ENCODE measurements at regions not wholly inside any gene's neighbourhood (a gene's known extent, or its start where the extent isn't known, plus 50 kb on each side); places are given as distances from the start of the nearest gene placed in this dataset.
"Not testable (repeated sequence)": the region's sequence is repeated elsewhere in the genome, so short reads cannot be mapped to it uniquely, and the experiment has no call there.

DNA sequence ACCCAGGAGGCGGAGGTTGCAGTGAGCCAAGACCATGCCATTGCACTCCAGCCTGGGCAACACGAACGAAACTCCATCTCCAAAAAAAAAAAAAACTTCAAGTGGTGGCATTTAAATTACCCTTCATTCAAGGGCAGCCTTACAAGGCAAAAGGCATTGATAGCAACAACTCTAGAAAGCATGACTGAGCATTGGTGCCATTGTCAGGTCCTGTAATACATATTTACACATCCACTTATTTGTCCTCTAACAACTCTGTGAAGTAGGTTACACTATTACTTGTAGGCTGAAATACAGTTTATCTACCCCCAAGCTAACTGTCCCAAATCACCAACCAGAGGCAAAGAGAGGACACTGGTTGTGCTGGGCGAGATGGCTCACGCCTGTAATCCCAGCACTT, 52.7 kb upstream of the LARP1 start:
- DNase-seq = no peak

DNA sequence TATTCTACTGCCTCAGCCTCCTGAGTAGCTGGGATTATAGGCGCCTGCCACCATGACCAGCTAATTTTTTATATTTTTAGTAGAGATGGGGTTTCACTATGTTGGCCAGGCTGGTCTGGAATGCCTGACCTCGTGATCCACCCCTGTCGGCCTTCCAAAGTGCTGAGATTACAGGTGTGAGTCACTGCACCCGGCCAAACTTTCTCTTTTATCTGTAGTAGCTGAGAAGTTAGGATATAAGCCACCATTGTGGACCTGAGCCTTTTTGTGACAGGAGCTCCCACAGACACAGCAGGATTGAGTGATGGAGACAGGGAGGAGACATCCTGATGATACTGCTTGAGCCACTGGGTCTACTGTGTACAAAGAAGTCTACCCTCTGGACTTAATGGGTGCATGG, 53.5 kb upstream of the LARP1 start:
- not testable (repeated sequence) for DNase-seq

DNA sequence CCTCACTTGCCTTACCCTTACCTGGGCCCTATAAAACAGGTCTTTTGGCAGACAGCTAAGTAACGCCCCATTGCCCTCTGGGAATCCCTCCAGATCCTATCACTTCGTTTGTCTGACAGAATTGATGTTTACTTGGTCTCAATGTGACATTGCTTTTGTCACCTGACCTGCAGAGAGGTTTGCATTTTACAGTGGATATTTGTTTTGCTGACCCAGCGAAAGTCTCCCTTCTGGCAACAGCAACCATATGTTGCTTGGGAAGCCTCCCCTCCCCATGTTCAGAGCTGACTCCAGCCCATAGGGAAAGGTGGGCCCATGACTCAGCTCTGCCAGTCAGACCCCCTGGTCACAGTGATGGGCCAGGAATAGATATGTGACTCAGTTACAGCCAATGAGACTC, 54.0 kb upstream of the LARP1 start:
- no peak for DNase-seq

DNA sequence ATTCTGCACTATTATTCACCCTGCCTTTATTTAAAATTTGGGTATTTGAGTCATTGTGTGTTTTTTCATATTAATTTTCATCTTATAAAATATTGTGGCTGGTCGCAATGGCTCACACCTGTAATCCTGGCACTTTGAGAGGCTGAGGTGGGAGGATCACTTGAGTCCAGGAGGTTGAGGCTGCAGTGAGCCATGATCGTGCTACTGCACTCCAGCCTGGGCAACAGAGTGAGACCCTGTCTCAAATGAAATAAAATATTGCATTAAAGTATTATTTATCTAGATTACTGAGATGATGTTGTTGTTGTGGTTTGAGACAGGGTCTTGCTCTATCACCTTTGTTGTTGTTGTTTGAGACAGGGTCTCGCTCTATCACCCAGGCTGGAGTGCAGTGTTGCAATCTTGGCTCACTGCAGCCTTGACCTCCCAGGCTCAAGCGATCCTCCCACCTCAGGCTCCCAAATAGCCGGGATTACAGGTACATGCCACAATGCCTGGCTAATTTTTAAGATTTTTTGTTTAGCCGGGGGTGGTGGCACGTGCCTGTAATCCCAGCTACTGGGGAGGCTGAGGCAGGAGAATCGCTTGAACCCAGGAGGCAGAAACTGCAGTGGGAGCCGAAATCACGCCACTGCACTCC, 54.8 kb upstream of the LARP1 start:
- DNase-seq = not testable (repeated sequence)

DNA sequence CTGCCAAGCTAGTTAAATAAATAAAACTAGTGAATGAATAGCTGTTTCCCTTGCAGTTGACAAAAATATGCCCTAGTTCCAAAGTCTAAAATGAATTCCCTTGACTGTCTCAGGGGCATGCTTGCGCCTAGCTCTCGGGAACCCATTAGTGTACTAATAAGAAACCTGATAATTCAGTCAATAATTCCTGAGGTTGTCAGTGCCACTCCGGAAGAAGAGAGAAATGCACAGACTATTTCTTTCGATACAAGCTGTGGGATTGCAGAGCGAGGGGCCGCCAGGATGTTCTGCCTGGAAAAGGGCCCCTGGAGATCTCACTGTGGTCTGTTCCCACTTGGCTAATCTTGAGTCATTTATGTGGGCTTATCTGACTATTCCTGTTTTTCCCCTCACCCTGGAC, 56.4 kb upstream of the LARP1 start:
- DNase-seq = no peak

DNA sequence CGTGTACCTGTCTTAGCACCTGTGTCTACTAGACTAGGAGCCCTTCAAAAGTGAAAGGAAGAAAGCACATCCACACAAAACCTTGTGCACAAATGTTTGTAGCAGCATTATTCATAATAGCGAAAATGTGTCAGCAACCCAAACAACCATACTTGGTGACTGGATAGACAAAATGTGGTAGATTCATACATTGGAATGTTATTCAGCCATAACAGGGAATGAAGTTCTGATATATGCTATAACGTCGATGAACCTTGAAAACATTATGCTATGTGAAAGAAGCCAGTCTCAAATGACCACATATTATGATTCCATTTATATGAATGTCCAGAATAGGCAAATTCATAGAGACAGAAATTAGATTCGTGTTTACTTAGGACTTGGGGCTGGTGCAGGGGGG, 57.8 kb upstream of the LARP1 start:
- DNase-seq = no peak

DNA sequence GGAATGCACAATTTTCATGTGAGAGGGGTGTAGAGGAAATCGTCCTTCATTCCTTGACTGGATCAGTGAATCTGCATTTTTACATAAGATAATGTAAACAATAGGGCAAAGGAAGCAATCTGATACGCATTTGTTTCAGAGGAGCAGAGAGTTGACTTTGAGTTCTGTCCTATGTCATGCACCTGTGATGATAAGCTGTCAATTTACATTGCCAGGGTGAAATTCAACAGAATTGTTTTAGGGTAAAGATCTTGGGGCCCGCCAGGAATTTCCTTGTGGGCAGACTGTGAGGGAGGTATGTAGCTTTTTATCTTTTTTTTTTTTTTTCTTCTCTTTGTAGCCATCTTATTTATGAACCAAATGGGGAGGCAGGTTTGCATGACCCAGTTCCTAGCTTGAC, 58.3 kb upstream of the LARP1 start:
- DNase-seq = no peak

DNA sequence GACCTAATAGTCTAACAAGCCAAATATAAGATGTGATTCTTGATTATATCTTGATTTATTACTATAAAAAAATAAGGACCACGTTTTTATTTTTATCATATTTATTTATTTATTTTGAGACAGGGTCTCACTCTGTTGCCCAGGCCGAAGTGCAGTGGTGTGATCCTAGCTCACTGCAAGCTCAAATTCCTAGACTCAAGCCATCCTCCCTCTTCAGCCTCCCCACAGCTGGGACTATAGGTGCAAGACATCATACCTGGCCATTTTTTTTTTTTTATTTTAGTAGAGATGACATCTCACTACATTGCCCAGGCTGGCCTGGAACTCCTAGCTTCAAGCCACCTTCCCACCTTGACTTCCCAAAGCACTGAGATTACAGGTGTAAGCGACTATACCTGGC, 61.0 kb upstream of the LARP1 start:
- DNase-seq = no peak

DNA sequence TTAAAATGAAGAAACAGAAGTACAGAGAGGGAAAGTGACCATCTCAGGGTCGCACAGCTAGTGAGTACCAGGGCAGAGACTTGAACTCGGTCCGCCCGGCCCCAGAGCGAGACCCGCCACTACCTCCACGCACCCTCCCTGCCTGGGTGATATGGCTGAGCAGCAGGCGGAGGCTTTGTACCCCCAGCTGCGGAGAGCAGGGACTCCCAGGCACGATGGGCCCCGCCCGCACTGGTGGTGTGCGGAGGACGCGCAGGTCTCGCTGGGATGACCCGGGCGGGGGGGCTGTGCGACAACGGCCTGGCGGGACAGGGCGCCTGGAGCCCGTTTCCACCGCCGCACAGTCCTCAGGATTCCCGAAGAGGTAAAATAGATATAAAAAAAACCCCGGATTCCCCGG, 64.7 kb upstream of the LARP1 start:
- DNase-seq = no peak

DNA sequence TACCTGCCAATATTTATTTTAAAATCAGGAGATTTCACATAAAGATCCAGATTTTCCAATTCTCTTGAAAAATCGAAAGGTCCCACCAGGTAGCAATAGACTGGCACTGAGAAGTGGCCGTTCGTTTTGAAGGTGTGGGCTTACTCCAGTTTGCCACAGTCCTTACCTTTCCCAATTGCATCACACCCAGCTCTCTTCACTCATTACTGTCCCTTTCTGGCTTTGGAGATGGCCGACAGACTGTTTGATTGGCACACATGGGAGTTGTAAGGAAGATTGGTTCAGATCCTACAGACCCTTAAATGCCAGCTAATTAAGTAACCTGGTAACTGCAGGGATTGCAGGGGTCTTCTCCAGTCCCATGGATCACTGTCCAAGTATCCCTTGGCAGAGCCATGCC, 68.7 kb upstream of the LARP1 start:
- DNase-seq = no peak

DNA sequence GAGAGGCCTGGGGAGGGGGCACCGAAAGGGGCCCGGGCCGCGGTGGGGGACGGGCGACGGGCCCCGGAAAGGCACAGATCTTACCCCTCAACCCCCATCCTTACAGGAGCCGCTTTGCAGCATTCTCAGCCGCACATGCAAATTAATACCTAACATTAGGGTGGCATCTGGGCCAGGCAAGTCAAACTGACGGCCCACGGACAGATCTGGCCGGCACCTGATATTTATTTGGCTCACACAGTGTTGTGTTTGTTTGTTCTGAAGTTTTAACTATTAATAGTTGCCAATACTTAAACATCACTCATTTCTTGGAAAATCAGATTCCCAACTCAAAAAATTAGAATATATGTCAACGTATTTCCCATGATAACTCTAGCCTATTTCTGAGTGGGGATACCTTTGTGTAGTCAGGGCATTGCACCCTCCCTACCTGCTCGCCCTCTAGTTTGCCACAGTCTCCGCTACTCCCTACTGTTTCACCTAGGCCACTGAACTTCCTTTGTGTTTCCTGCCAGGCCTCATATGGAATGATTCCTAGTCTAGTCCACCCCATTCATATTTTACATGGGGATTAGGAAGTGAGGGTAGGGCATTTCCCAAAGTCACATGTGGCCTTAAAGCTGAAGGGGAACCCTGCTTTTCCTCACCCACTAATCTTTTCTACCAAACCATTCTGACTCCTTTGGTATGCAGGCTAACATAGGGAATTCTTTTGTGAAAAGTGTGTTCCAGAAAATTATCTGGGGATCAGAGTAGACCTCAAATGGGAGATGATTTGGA, 71.9 kb upstream of the LARP1 start:
- DNase-seq = no peak

DNA sequence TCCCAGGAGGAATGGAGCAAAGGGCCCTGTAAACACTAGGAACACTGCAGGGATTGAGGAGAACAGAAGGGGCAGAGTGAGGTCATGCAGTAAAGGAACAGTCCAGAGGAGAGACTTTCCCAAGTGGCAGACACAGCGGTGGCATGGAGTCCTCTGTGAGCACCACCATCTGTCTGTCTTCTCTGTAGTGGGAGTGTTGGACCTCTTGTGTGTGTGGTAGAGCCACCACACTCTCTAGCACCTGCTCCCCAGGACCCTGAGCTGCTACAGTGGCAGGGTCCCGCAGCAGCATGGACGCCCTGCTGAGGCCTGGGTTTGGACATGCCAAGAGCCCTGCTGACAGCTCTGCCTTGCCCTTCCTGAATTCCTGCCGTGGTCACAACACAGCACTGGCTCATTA, 75.7 kb upstream of the LARP1 start:
- DNase-seq = no peak

DNA sequence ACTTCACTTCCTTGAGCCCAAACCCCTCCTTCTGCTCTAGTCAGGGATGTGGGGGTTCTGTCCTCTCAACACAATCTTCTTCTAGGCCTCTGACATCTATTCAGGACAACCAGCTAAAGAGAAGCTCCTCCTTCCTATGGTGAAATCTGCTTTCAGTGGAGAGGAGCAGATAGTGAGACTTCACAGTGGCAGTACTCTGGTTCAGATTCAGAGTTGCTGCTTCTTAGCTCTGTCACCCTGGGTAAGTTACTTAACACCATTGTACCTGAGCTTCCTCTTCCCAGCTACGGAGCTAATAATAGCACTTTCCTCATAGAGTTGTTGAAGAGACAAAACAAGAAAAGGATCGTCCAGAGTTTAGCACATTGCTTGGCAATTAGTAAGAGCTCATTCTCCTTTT, 77.3 kb upstream of the LARP1 start:
- no peak for DNase-seq

DNA sequence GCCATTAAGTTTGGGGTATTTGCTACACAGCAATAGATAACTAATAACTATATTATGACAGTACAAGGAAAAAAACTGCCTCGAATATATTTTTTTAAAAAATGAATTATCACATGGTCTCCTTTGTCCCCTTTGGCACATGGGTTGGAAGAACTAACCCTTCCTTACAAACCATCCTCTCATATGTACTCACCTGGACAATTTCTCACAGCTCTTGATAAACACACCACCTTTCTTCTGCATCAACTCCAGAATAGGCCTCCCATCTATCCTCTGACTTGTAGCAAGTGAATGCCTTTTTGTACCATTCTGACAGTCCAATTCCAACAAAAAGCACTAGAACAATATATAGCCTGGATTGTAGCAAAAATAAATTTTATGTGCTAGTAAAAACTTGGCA, 78.7 kb upstream of the LARP1 start:
- DNase-seq = no peak

DNA sequence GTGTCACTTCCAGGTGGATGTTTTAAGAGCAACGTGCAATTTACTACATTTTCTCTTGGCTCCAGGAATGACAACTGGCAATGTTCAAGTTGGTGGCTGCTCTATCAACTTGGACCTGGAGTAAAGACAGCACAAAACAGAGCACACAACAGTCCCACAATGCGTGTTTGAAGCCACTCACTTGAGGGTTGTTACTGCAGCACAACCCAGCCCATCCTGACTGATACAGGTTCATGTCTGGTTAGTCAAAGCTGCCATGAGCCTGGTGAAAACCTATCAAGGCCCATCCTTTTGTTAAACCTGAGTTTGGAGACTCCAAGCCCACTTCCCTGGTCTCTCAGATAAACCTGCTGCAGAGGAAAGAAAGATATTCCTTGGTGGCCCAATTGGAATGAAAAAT, 81.1 kb upstream of the LARP1 start:
- no peak for DNase-seq

DNA sequence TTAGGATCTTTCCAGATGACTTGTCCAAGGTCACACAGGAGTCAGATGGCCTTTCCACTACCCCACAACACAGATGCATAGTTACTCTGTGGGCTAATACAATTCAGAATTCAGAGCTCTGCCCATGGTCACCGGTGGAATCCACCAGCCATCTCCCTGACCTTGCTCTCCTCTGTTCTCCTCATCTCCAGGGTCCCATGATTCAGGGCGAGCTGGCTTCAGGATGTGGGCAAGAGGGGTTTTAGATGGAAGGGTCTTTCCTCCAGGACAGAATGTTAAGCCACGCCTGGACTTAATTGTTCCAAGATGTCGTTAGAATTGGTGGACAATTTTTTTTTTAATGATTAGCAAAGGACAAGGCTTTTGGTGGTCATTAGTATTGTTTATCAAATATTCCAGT, 81.7 kb upstream of the LARP1 start:
- no peak for DNase-seq

DNA sequence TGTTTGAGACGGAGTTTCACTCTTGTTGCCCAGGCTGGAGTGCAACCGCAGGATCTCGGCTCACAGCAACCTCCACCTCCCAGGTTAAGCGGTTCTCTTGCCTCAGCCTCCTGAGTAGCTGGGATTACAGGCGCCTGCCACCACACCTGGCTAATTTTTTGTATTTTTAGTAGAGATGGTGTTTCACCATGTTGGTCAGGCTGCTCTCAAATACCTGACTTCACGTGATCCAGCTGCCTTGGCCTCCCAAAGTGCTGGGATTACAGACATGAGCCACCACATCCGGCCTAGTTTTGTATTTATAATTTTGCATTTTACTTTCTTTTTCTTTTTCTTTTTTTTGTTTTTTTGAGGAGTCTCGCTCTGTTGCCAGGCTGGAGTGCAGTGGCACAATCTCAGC, 85.3 kb upstream of the LARP1 start:
- not testable (repeated sequence) for DNase-seq

DNA sequence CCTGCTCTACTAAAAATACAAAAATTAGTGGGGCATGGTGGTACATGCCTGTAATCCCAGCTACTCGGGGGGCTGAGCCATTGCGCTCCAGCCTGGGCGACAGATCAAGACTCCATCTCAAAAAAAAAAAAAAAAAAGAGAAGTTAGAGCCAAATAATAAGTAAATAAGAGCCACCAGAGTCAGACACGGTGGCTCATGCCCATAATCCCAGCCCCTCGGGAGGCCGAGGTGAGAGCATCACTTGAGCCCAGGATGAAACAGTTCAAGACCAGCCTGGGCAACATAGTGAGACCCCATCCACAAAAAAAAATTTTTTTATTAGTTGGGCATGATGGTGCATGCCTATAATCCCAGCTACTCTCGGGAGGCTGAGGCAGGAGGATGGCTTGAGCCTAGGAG, 85.8 kb upstream of the LARP1 start:
- DNase-seq = no peak

DNA sequence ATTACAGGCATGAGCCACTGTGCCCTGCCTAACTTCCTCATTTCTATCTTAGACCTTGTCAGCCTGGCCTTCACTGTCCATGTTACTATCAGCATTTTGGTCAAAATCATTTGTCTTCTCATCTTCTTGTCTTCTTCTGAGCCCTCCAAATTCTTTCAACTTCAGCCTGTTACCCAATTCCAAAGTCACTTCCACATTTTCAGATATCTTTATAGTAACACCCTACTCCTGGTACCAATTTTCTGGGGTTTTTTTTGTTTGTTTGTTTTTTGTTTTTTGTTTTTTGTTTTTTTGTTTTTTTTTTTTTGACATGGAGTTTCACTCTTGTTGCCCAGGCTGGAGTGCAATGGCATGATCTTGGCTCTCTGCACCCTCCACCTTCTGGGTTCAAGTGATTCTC, 90.3 kb upstream of the LARP1 start:
- no peak for DNase-seq

DNA sequence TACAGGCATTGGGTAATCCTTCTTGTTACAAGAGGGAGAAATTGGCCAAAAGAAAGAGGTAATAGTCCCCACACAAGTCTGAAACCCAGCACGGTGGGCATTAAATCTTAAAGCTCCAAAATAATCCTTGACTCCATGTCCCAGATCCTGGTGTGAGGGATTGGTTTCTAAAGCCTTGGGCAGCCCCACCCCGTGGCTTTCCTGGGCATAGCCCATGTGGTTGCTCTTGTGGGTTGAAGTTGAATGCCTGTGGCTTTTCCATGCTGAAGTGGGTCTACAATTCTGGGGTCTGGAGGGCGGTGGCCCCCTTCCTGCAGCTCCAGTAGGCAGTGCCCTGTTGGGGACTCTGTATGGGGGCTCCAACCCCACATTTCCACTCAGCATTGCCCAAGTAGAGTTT, 91.8 kb upstream of the LARP1 start:
- no peak for DNase-seq

DNA sequence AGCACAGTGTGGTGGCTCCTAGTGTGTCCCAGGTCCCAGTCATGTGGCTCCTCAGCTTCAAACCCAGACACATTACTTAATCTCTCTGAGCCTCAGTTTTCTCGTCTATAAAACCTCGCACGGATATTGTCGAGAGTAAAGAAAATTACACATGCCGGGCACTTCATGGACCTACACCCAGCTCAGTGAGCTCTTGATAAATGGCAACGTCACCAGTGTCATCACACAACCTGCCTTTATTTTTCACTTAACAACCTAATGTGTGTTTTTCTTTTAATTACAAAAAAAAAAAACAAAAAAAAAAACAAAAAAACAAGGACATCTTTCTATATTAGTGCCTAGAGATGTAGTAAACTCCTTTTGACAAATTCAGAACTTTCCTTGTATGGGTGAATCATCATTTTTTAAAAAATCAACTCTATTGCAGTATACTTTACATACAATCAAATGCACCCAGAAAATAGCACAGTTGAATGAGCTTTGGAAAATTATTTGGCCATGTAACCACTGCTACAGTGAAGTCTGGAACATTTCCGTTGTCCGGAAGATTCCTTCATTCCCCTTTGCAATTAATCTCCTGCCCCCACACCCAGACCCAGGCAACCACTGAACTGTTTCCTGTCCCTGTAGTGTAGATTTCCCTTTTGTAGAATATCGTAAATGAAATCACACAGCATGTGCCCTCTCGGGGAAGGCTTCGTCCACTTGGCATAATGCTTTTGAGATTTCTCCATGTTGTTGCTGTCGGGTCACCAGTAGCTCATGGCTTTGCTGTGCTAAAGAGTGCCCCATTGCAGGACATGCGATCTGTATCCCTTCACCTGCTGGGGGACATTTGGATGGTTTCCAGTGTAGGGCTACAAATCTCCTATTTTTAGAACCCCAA, 100.4 kb upstream of the LARP1 start:
- no peak for DNase-seq

DNA sequence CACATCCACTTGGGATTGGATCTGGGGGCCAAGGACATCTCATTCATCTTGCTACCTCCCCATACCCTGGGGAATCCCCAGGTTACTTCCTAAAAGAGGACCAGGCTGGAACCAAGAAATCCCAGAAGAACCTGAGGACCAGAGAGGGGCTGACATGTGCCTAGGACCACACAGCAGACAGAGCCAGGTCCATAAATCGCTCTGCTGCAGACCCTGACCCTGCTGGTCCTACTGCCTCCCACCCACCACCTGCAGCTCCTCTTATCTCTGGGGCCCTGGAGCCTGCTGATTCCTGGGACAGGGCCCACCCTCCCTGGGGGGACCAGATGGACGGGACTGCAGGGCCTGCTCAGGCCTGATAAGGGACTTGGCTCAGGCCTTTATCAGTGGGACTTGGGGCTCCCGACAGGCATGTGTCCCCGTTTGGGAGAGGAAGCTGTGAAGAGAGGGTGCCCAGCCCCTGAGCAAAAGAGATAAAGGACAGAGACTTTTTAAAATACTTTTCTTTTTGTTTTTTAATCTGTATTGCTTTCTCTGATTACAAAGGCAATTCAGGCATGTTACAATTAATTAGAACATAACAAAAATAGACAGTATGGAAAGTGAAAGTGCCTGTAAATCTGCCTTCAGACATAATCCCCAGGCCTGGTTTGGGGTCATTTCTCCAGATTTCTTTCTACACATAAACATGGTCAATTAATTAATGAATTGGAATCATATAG, 101.3 kb upstream of the LARP1 start:
- DNase-seq = no peak

DNA sequence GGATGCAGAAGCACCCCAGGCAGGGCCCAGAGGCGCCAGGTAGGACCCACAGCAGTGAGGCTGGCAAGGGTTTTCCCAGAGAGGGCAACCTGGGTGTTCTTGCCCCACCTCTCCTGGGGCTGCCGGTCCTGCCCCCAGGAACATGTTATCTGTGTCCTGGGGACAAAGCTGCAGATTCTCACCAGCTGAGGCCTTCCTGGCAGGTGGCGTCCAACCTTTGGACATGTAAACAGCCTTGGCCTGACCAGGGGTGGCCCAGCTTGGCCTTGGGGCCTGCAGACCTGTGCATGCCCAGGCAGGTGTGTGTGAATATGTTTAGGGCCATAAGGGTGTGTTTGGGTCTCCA, 101.8 kb upstream of the LARP1 start:
- no peak for DNase-seq

All from activated CD4-positive, alpha-beta T cell treated with anti-CD3 and anti-CD28 coated beads for 48 hours (primary cell).